SK-N-SH treated with all-trans-retinoic acid at 6 μM for 48 hours (cell line): ENCODE measurements at regions not wholly inside any gene's neighbourhood (a gene's known extent, or its start where the extent isn't known, plus 50 kb on each side); places are given as distances from the start of the nearest gene placed in this dataset.

Experiments used
- ATAC-seq: fragments of 200-7000 bp; cut with Tn5 transposase; 3 replicates; pipeline ENCODE4 v1.9.1; 2020; ENCODE audit warnings: mild to moderate bottlenecking, moderate library complexity
- BACH2 ChIP-seq: fragments of 250-450 bp; sonication (Bioruptor Pico); IDR thresholded peaks from 2 replicates; pipeline ENCODE4 v1.9.0; 2021; ENCODE audit warnings: mild to moderate bottlenecking, borderline replicate concordance
- CREB5 ChIP-seq: fragments of 250-450 bp; sonication (Bioruptor Pico); IDR thresholded peaks from 2 replicates; pipeline ENCODE4 v1.5.1; 2020; ENCODE audit warnings: low read depth, mild to moderate bottlenecking, moderate library complexity
- CSDC2 ChIP-seq: fragments of 250-450 bp; sonication (Bioruptor Pico); IDR thresholded peaks from 2 replicates; pipeline ENCODE4 v1.5.0; 2020; ENCODE audit warnings: mild to moderate bottlenecking, moderate library complexity
- CSRNP3 ChIP-seq: fragments of 250-450 bp; sonication (Bioruptor Pico); IDR thresholded peaks from 2 replicates; pipeline ENCODE4 v1.5.1; 2021; ENCODE audit warnings: mild to moderate bottlenecking, moderate library complexity
- ESRRG ChIP-seq: fragments of 250-450 bp; sonication (Bioruptor Pico); IDR thresholded peaks from 2 replicates; pipeline ENCODE4 v1.6.1; 2021; ENCODE audit warnings: mild to moderate bottlenecking
- GLIS3 ChIP-seq: fragments of 250-450 bp; sonication (Bioruptor Pico); IDR thresholded peaks from 2 replicates; pipeline ENCODE4 v1.5.0; 2020; ENCODE audit warnings: mild to moderate bottlenecking, moderate library complexity
- ISL1 ChIP-seq: fragments of 250-450 bp; sonication (Bioruptor Pico); IDR thresholded peaks from 2 replicates; pipeline ENCODE4 v2.1.2; 2022; ENCODE audit warnings: mild to moderate bottlenecking, moderate library complexity
- OSR1 ChIP-seq: fragments of 250-450 bp; sonication (Bioruptor Pico); IDR thresholded peaks from 2 replicates; pipeline ENCODE4 v1.8.0; 2022; ENCODE audit warnings: moderate library complexity, mild to moderate bottlenecking, inconsistent platforms
- PATZ1 ChIP-seq: fragments of 250-450 bp; sonication (Bioruptor Pico); IDR thresholded peaks from 2 replicates; pipeline ENCODE4 v1.8.0; 2020; ENCODE audit warnings: mild to moderate bottlenecking, moderate library complexity, borderline replicate concordance
- POU6F1 ChIP-seq: fragments of 250-450 bp; sonication (Bioruptor Pico); IDR thresholded peaks from 2 replicates; pipeline ENCODE4 v1.8.0; 2021; ENCODE audit warnings: low read depth, mild to moderate bottlenecking, moderate library complexity, borderline replicate concordance
- PPARA ChIP-seq: fragments of 250-450 bp; sonication (Bioruptor Pico); IDR thresholded peaks from 2 replicates; pipeline ENCODE4 v1.5.0; 2020; ENCODE audit warnings: mild to moderate bottlenecking, borderline replicate concordance
- RARB ChIP-seq: fragments of 250-450 bp; sonication (Bioruptor Pico); IDR thresholded peaks from 2 replicates; pipeline ENCODE4 v1.8.0; 2021; ENCODE audit warnings: mild to moderate bottlenecking, moderate library complexity
- SNAI2 ChIP-seq: fragments of 250-450 bp; sonication (Bioruptor Pico); IDR thresholded peaks from 2 replicates; pipeline ENCODE4 v1.5.0; 2020; ENCODE audit warnings: mild to moderate bottlenecking, moderate library complexity
- TCF4 ChIP-seq: fragments of 250-450 bp; sonication (Bioruptor Pico); IDR thresholded peaks from 2 replicates; pipeline ENCODE4 v1.8.0; 2021; ENCODE audit warnings: mild to moderate bottlenecking, moderate library complexity, borderline replicate concordance
- TSHZ2 ChIP-seq: fragments of 250-450 bp; sonication (Bioruptor Pico); IDR thresholded peaks from 2 replicates; pipeline ENCODE4 v1.5.0; 2020; ENCODE audit warnings: mild to moderate bottlenecking, moderate library complexity
- ZFP30 ChIP-seq: fragments of 450-650 bp; formaldehyde crosslinking; IDR thresholded peaks from 2 replicates; pipeline ENCODE4 v1.5.0; 2022; ENCODE audit warnings: mild to moderate bottlenecking, moderate library complexity
- ZNF565 ChIP-seq: fragments of 450-650 bp; formaldehyde crosslinking; conservative IDR thresholded peaks from 2 replicates; pipeline ENCODE4 v1.5.0; 2020; ENCODE audit warnings: low read depth, mild to moderate bottlenecking, moderate library complexity
- ZNF70 ChIP-seq: fragments of 450-650 bp; formaldehyde crosslinking; IDR thresholded peaks from 2 replicates; pipeline ENCODE4 v1.5.0; 2020; ENCODE audit warnings: mild to moderate bottlenecking, moderate library complexity
- ZNF8 ChIP-seq: fragments of 450-650 bp; formaldehyde crosslinking; IDR thresholded peaks from 2 replicates; pipeline ENCODE4 v1.5.0; 2020; ENCODE audit warnings: mild to moderate bottlenecking, moderate library complexity

- TF ChIP-seq PATZ1 (no peak), OSR1 (CRISPR knock-in tag) (no peak), ESRRG (CRISPR knock-in tag) (no peak), PPARA (CRISPR knock-in tag) (no peak), TSHZ2 (CRISPR knock-in tag) (no peak)
Measured at GRCh38 chr2:8379549-8379948, 302.3 kb upstream of the ID2 start (continued).

- no peak for ATAC-seq
- TF ChIP-seq ZNF8 (CRISPR knock-in tag) (no peak), TSHZ2 (CRISPR knock-in tag) (no peak), CSDC2 (CRISPR knock-in tag) (no peak), GLIS3 (CRISPR knock-in tag) (no peak), OSR1 (CRISPR knock-in tag) (no peak), SNAI2 (no peak), TCF4 (CRISPR knock-in tag) (no peak)
- TF ChIP-seq, all 23 proteins: peak for 0
Measured at GRCh38 chr2:8380026-8380425, 301.8 kb upstream of the ID2 start.

GRCh38 chr2:8380566-8380965 is 301.3 kb upstream of the ID2 start:
- no peak for ATAC-seq

GRCh38 chr2:8382485-8382884 is 299.4 kb upstream of the ID2 start:
- ATAC-seq: no peak
- TF ChIP-seq CSRNP3 (CRISPR knock-in tag) (no peak), CSDC2 (CRISPR knock-in tag) (no peak), ZNF565 (CRISPR knock-in tag) (no peak), GLIS3 (CRISPR knock-in tag) (no peak), POU6F1 (CRISPR knock-in tag) (no peak), BACH2 (CRISPR knock-in tag) (no peak), ESRRG (CRISPR knock-in tag) (no peak), CREB5 (no peak), ZNF8 (CRISPR knock-in tag) (no peak), TCF4 (CRISPR knock-in tag) (no peak)

More at GRCh38 chr2:8380566-8380965, 301.3 kb upstream of the ID2 start:
- no peak for TF ChIP-seq ZNF70 (CRISPR knock-in tag)
- no peak for TF ChIP-seq ISL1
- TF ChIP-seq BACH2 (CRISPR knock-in tag): no peak
- TF ChIP-seq RARB (CRISPR knock-in tag): no peak
- TF ChIP-seq TSHZ2 (CRISPR knock-in tag): no peak
- no peak for TF ChIP-seq ZFP30 (CRISPR knock-in tag)
- TF ChIP-seq, all 23 proteins: peak for 0
